PC-9 (cell line): ENCODE measurements at regions not wholly inside any gene's neighbourhood (a gene's known extent, or its start where the extent isn't known, plus 50 kb on each side); places are given as distances from the start of the nearest gene placed in this dataset.
"Not testable (repeated sequence)": the region's sequence is repeated elsewhere in the genome, so short reads cannot be mapped to it uniquely, and the experiment has no call there.

ENCODE experiments used
- BruUV-seq: library from RNA; stranded (reverse); fragments of 400-500 nt; replicated peaks from 2 replicates; lab custom pipeline; 2021; lab: Mats Ljungman, UMichigan
- CTCF ChIA-PET: fragments of 300-600 bp; sonication (Branson Sonifier 250); formaldehyde crosslinking; loops from one replicate; lab custom pipeline; 2022; ENCODE audit warnings: antibody characterized with exemption; lab: Charles Lee
- POLR2A ChIA-PET: fragments of 300-600 bp; sonication (Branson Sonifier 250); formaldehyde crosslinking; loops from one replicate; lab custom pipeline; 2022; ENCODE audit warnings: antibody characterized with exemption; ENCODE audit not compliant: unreplicated experiment; lab: Charles Lee
- DNase-seq, 2 experiments: peaks; one replicate each; pipeline versions ENCODE4 v3.0.0 to v3.0.0-alpha.2; 2015 to 2022; ENCODE audit warnings: mixed read lengths in 1 of 2
- H2AFZ ChIP-seq: fragments of 200-600 bp; sonication (generic); 2 replicates; pipeline ENCODE4 v1.8.1; 2017; ENCODE audit warnings: antibody characterized with exemption
- H3F3A ChIP-seq: fragments of 200-600 bp; sonication (generic); 2 replicates; pipeline ENCODE4 v1.8.1; 2017; ENCODE audit warnings: antibody characterized with exemption, mild to moderate bottlenecking, low read depth; ENCODE audit not compliant: insufficient read depth
- H3K27ac ChIP-seq: fragments of 200-600 bp; sonication (generic); 2 replicates; pipeline ENCODE4 v1.6.1; 2016; ENCODE audit warnings: mixed run types
- H3K27me3 ChIP-seq: fragments of 200-600 bp; sonication (generic); 2 replicates; pipeline ENCODE4 v1.6.1; 2016; ENCODE audit warnings: low read depth, mixed run types; ENCODE audit not compliant: insufficient read depth
- H3K36me3 ChIP-seq: fragments of 200-600 bp; sonication (generic); 2 replicates; pipeline ENCODE4 v1.6.1; 2016; ENCODE audit warnings: low read depth, mixed run types
- H3K4me1 ChIP-seq: fragments of 200-600 bp; sonication (generic); replicated peaks from 2 replicates; pipeline ENCODE4 v1.6.1; 2016; ENCODE audit warnings: mixed run types; ENCODE audit not compliant: insufficient read depth
- H3K4me2 ChIP-seq: fragments of 200-600 bp; sonication (generic); 2 replicates; pipeline ENCODE4 v1.6.1; 2017; ENCODE audit warnings: mixed run types
- H3K4me3 ChIP-seq: fragments of 200-600 bp; sonication (generic); 2 replicates; pipeline ENCODE4 v1.6.1; 2016; ENCODE audit warnings: mixed run types
- H3K79me2 ChIP-seq: fragments of 200-600 bp; sonication (generic); 2 replicates; pipeline ENCODE4 v1.6.1; 2017; ENCODE audit warnings: low read depth, mixed run types
- H3K9me2 ChIP-seq: fragments of 200-600 bp; sonication (generic); 2 replicates; pipeline ENCODE4 v1.8.1; 2017; ENCODE audit warnings: mild to moderate bottlenecking; ENCODE audit not compliant: insufficient read depth
- H3K9me3 ChIP-seq: fragments of 200-600 bp; sonication (generic); 2 replicates; pipeline ENCODE4 v1.8.1; 2016; ENCODE audit warnings: low read depth; ENCODE audit not compliant: insufficient read depth
- H4K20me1 ChIP-seq: fragments of 200-600 bp; sonication (generic); 2 replicates; pipeline ENCODE4 v1.8.1; 2017; ENCODE audit not compliant: insufficient read depth
- EZH2 ChIP-seq: fragments of 200-600 bp; sonication (generic); IDR thresholded peaks from 2 replicates; pipeline ENCODE4 v1.8.0; 2017; ENCODE audit warnings: antibody characterized with exemption, low read depth
- intact Hi-C: fragments of 100-400 bp; cut with micrococcal nuclease; formaldehyde crosslinking; loops from one replicate; pipeline ENCODE4 v1.10.0; 2022; ENCODE audit not compliant: unreplicated experiment
- TF ChIP-seq, protein P1 (sequence below): fragments of 200-600 bp; sonication (generic); conservative IDR thresholded peaks from 2 replicates; pipeline ENCODE4 v1.6.1; 2017; ENCODE audit warnings: mixed run types, antibody characterized with exemption, mild to moderate bottlenecking, moderate library complexity

DNA sequence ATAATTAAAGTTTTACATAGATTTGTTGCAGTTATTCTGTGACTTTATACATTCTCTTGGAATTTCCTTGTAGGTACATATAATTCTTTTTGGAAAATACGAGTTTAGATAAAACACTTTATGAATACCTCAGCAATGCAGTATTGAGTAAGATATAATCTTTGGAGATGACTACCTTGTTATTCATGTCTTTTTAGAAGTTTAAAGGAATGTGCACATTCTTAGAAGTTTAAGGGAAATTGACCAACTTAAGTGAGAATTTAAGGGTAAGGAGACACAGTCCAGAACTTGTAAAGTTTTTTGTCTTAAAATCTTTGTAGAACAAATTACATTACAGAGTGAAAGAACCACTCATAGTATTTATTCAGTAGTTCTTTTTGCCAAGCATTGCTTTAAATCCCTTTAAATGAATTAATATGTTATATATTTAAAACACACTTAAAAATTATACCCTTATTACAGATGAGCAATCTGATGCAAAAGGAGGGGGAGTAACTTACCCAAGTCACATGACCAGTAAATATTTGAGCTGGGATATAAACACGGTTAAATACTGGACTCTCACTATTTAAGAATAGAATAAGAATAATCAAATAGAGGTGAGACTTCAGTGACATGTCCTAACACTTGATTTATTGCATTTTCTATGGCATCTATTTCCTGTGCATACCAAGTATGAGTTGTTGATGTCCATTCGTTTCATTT is 139.5 kb upstream of the FERD3L start:
- Histone ChIP-seq H3K9me2 (no peaks in the 10 kb centered on the region; the same call in 1 of the 2 replicates), H3K79me2 (no peaks in the 10 kb centered on the region), H3K4me1 (no peaks in the 10 kb centered on the region), H4K20me1 (no peaks in the 10 kb centered on the region), H3K36me3 (no peaks in the 10 kb centered on the region), H3K9me3 (no peaks in the 10 kb centered on the region), H3K4me2 (no peak overlapping the region), H3K27ac (no peak overlapping the region), H3K4me3 (no peak overlapping the region), H3F3A (no peaks in the 10 kb centered on the region), H3K27me3 (no peaks in the 10 kb centered on the region), H2AFZ (no peak overlapping the region)
- DNase-seq, result no peak
- ChIA-PET CTCF (no interaction called here), POLR2A (no interaction called here)
- no peak for TF ChIP-seq EZH2
- TF ChIP-seq, protein P1, sequence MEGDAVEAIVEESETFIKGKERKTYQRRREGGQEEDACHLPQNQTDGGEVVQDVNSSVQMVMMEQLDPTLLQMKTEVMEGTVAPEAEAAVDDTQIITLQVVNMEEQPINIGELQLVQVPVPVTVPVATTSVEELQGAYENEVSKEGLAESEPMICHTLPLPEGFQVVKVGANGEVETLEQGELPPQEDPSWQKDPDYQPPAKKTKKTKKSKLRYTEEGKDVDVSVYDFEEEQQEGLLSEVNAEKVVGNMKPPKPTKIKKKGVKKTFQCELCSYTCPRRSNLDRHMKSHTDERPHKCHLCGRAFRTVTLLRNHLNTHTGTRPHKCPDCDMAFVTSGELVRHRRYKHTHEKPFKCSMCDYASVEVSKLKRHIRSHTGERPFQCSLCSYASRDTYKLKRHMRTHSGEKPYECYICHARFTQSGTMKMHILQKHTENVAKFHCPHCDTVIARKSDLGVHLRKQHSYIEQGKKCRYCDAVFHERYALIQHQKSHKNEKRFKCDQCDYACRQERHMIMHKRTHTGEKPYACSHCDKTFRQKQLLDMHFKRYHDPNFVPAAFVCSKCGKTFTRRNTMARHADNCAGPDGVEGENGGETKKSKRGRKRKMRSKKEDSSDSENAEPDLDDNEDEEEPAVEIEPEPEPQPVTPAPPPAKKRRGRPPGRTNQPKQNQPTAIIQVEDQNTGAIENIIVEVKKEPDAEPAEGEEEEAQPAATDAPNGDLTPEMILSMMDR, result no peak
- BruUV-seq, result no TSS peak
- intact Hi-C loops, result no loop called here

DNA sequence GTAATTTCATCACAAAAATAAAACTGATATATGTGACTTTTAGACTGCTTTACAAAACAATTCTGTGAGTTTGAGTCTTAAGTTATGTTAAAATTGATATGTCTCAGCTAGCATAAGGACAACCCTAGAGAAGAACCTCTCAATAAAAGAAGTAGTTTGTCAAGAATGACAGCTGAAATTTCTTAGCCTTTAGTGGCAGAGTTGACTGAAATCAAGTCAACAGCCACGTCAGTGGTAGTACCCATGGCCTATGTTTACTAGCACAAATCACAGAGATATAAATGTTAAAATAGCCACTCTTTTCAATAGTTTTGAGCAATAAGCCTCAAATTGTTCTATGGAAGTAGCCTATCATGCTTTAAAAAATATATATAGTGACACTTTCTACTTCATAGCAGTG is 138.9 kb upstream of the FERD3L start:
- no peak for DNase-seq
- no peaks in the 10 kb centered on the region for H3K79me2 ChIP-seq
- no peak overlapping the region for H3K4me2 ChIP-seq
- no peaks in the 10 kb centered on the region for H3F3A ChIP-seq
- no peak for TF ChIP-seq EZH2
- TF ChIP-seq, protein P1, result no peak
- CTCF ChIA-PET, result no interaction called here
- no peaks in the 10 kb centered on the region for H3K27me3 ChIP-seq
- no TSS peak for BruUV-seq
- no peaks in the 10 kb centered on the region for H4K20me1 ChIP-seq
- H2AFZ ChIP-seq, result no peak overlapping the region
- H3K4me1 ChIP-seq, result no peaks in the 10 kb centered on the region
- POLR2A ChIA-PET, result no interaction called here
- intact Hi-C loops, result no loop called here
- H3K36me3 ChIP-seq, result no peaks in the 10 kb centered on the region
- H3K4me3 ChIP-seq, result no peak overlapping the region
- H3K27ac ChIP-seq, result no peak overlapping the region
- H3K9me2 ChIP-seq, result no peaks in the 10 kb centered on the region; the same call in 1 of the 2 replicates
- no peaks in the 10 kb centered on the region for H3K9me3 ChIP-seq

DNA sequence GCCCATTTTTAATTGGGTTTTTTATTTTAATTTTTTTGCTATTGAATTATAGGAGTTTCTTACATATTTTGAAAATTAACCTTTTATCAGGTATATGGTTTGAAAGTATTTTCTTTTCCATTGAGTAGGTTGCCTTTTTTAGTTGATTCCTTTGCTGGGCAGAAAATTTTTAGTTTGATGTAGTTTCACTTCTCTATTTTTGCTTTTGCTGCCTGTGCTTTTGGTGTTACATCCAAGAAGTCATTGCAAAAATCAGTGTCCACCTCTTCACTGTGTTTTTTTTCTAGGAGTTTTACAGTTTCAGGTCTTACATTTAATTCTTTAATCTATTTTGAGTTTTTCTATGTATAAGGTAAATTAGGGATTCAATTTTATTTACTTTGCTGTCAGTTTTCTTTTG is 129.8 kb upstream of the FERD3L start:
- Histone ChIP-seq H2AFZ (no peak overlapping the region), H3K9me3 (no peaks in the 10 kb centered on the region), H3K36me3 (no peaks in the 10 kb centered on the region), H3K4me1 (no peaks in the 10 kb centered on the region), H3K4me3 (no peak overlapping the region), H3K9me2 (no peaks in the 10 kb centered on the region), H3F3A (no peaks in the 10 kb centered on the region), H3K27ac (no peak overlapping the region), H4K20me1 (no peaks in the 10 kb centered on the region), H3K79me2 (no peaks in the 10 kb centered on the region), H3K4me2 (no peak overlapping the region), H3K27me3 (no peaks in the 10 kb centered on the region)
- ChIA-PET POLR2A (no interaction called here), CTCF (no interaction called here)
- TF ChIP-seq, protein P1, result no peak
- intact Hi-C loops, result no loop called here
- no peak for DNase-seq
- no TSS peak for BruUV-seq

DNA sequence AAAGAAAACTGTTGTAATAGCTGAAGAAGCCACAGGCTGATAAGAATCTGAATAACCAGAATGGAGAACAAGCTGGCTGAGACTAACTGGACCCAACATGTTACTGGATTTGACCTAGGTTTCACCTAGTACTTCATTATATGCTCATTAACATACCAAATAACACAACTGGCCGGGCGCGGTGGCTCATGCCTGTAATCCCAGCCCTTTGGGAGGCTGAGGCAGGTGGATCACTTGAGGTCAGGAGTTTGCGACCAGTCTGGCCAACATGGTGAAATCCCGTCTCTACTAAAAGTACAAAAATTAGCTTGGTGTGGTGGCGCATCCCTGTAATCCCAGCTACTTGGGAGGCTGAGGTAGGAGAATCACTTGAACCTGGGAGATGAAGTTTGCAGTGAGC is 127.1 kb upstream of the FERD3L start:
- H3K9me3 ChIP-seq, DNase-seq, BruUV-seq, H3K4me1 ChIP-seq, H3K27ac ChIP-seq, H3F3A ChIP-seq, H3K4me3 ChIP-seq, H3K79me2 ChIP-seq, POLR2A ChIA-PET, H2AFZ ChIP-seq, H4K20me1 ChIP-seq, intact Hi-C loops, CTCF ChIA-PET, H3K9me2 ChIP-seq, H3K4me2 ChIP-seq, H3K36me3 ChIP-seq, H3K27me3 ChIP-seq: not testable (repeated sequence)
